ENCODE measurements at regions not wholly inside any gene's neighbourhood (a gene's known extent, or its start where the extent isn't known, plus 50 kb on each side); places are given as distances from the start of the nearest gene placed in this dataset.

- TF ChIP-seq, protein P1, sequence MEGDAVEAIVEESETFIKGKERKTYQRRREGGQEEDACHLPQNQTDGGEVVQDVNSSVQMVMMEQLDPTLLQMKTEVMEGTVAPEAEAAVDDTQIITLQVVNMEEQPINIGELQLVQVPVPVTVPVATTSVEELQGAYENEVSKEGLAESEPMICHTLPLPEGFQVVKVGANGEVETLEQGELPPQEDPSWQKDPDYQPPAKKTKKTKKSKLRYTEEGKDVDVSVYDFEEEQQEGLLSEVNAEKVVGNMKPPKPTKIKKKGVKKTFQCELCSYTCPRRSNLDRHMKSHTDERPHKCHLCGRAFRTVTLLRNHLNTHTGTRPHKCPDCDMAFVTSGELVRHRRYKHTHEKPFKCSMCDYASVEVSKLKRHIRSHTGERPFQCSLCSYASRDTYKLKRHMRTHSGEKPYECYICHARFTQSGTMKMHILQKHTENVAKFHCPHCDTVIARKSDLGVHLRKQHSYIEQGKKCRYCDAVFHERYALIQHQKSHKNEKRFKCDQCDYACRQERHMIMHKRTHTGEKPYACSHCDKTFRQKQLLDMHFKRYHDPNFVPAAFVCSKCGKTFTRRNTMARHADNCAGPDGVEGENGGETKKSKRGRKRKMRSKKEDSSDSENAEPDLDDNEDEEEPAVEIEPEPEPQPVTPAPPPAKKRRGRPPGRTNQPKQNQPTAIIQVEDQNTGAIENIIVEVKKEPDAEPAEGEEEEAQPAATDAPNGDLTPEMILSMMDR (IDR thresholded peaks at IDR 0.05) = no peak
- H3K27me3 ChIP-seq = no peaks in the 10 kb centered on the region
- ATAC-seq (no peak), DNase-seq (no peak)
- peak overlapping the region in 6 of 10 donors; percentile 42 to 55 (median 52) for H3K4me3 ChIP-seq
- peak overlapping the region in 2 of 10 donors; percentile 46 to 72 for H3K27ac ChIP-seq
- no peaks in the 10 kb centered on the region for H3K36me3 ChIP-seq
- H3K9me3 ChIP-seq = no peaks in the 10 kb centered on the region
- peaks cover 4 to 14% (median 10%) of the 10 kb centered on the region in 9 donors for H3K4me1 ChIP-seq
- intact Hi-C loops (cut with DNase I) = loop anchor here in 8 of 10 donors (2.0 to 10.0 kb wide), 14 partner anchors 71 to 639 kb away; partner anchors contain the start of gene CXCL12 (in 3 of the 8)
- 76 to 83% methylated on average over 12 of the region's 12 CpGs for WGBS, 2 donors
These were observed 73.3 kb downstream of the CXCL12 start for GRCh38 chr10:44311563-44312051.

- intact Hi-C loops (cut with DNase I) = loop anchor here in 8 of 10 donors (2.0 to 10.0 kb wide), 14 partner anchors 71 to 639 kb away; partner anchors contain the start of gene CXCL12 (in 3 of the 8)
- peak; percentile 95 to 99 (median 98) for ATAC-seq
These were observed 73.9 kb downstream of the CXCL12 start for GRCh38 chr10:44310762-44311562.

DNA sequence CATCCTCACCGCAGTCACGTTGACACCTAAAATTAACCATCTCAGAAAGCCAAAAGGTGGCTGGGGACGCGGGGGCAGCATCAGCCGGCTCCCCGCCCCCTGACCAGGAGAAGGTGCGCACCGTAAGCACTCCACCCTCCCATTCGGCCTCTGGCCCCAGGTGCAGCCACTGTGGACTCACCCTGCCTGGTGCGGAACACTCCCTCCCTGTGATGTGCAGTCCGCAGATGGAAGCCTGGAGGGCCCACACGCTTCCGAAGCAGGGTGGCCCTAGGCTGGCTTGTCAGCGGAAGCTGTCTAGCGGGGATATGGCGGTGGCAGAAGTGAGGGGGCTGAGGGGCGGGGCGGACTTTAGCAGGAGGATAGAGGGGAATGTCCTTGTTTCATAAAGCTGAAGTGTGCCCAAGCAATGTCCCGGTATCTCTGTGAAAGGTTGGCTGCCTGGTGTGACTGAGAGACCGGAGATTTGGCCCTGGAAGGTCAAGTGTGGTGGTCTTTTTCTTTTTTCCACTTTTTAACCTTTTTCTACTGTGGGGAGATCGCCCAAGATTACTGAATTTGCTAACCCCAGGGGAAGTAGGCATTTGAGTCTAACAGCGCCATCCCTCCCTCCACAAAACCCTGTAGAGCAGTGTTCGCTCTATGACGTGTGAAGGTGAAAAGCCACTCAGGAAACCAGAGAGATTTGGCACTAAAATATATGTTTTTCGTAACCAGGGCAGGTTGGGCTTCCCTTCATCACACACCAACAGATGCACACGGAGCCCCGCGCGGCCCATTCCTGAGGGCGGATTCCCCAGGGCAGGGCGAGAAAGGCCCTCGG lies 74.7 kb downstream of the CXCL12 start:
- TF ChIP-seq, protein P1 (IDR thresholded peaks at IDR 0.05) = no peak
- Histone ChIP-seq H3K36me3 (no peaks in the 10 kb centered on the region), H3K27ac (peak overlapping the region in 4 of 10 donors; percentile 53 to 72 (median 66)), H3K4me3 (peak overlapping the region in 8 of 10 donors; percentile 36 to 55 (median 50)), H3K27me3 (no peaks in the 10 kb centered on the region), H3K4me1 (peaks cover 4 to 14% (median 10%) of the 10 kb centered on the region in 9 donors), H3K9me3 (no peaks in the 10 kb centered on the region)
- 90 to 91% methylated on average over 32 of the region's 32 CpGs for WGBS, 2 donors
- intact Hi-C loops (cut with DNase I) = loop anchor here in 9 of 10 donors (2.0 to 10.0 kb wide), 15 partner anchors 72 to 638 kb away; partner anchors contain the start of gene CXCL12 (in 4 of the 9)
- DNase-seq (no peak), ATAC-seq (no peak)

More at GRCh38 chr10:44310762-44311562, 73.9 kb downstream of the CXCL12 start:
- Histone ChIP-seq H3K27me3 (no peaks in the 10 kb centered on the region), H3K36me3 (no peaks in the 10 kb centered on the region), H3K4me1 (peaks cover 4 to 14% (median 10%) of the 10 kb centered on the region in 9 donors), H3K9me3 (no peaks in the 10 kb centered on the region), H3K4me3 (peak overlapping the region in 9 of 10 donors; percentile 26 to 55 (median 48)), H3K27ac (peak overlapping the region in 5 of 10 donors; percentile 46 to 72 (median 65))
- TF ChIP-seq, protein P1 (IDR thresholded peaks at IDR 0.05) = peak; percentile 90 to 100 (median 98)
- 7 to 12% methylated on average over 58 of the region's 58 CpGs for WGBS, 2 donors
- peak; percentile 87 to 91 for DNase-seq

DNA sequence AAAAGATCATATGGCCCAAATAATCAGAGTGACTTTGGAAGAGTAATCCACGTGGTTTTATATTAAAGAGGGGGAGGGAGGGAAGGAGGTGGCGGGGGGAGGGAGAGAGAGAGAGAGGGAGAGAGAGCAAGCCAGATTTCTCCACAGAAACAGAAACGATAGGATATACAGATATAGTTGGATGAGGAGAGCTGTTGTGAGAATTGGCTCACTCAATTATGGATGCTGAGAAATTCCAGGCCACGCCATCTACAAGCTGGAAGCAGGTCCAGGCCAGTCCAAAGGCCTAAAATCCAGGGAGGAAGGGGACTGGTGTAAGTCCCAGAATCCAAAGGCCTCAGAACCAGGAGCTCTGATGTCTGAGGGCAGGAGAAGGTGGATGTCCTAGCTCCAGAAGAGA lies 75.5 kb downstream of the CXCL12 start:
- WGBS, 2 donors = 73 to 75% methylated on average over 4 of the region's 4 CpGs
- Histone ChIP-seq H3K27me3 (no peaks in the 10 kb centered on the region), H3K4me1 (peaks cover 4 to 14% (median 10%) of the 10 kb centered on the region in 9 donors), H3K36me3 (no peaks in the 10 kb centered on the region), H3K4me3 (no peak overlapping the region), H3K9me3 (peaks cover 0 to under 1% (median 0%) of the 10 kb centered on the region in 11 donors), H3K27ac (no peak overlapping the region)
- TF ChIP-seq, protein P1 (IDR thresholded peaks at IDR 0.05) = no peak
- no peak for ATAC-seq
- intact Hi-C loops (cut with DNase I) = loop anchor here in 6 of 10 donors (5.0 to 10.0 kb wide), 5 partner anchors 73 to 617 kb away; partner anchors contain the start of gene CXCL12 (in 1 of the 6)
- no peak for DNase-seq

Data from heart right ventricle (tissue), 16 donors.